ENCODE measurements at regions not wholly inside any gene's neighbourhood (a gene's known extent, or its start where the extent isn't known, plus 50 kb on each side); places are given as distances from the start of the nearest gene placed in this dataset.

GRCh38 chr4:123186731-123187130 is 209.9 kb upstream of the SPRY1 start:
- no peak overlapping the region for H3K4me3 ChIP-seq
- no peaks in the 10 kb centered on the region for H3K9me3 ChIP-seq
- H3K27ac ChIP-seq = no peak overlapping the region
- no peak for ATAC-seq
- TF ChIP-seq POLR2A (IDR thresholded peaks at IDR 0.05) = no peak
- TF ChIP-seq CTCF (IDR thresholded peaks at IDR 0.05) = no peak
- H3K4me1 ChIP-seq = no peaks in the 10 kb centered on the region
- no peaks in the 10 kb centered on the region for H3K36me3 ChIP-seq (replicated peaks in 1 of 2; ENCODE audit: insufficient read depth in 1 of 2, low read depth in 2 of 2)
- intact Hi-C loops (cut with DNase I) = no loop called here
- DNase-seq = no peak
- WGBS, 2 donors = 90 to 100% methylated on average over 1 of the region's 1 CpG
- no peaks in the 10 kb centered on the region for H3K27me3 ChIP-seq

GRCh38 chr4:123190176-123190575 is 206.4 kb upstream of the SPRY1 start:
- Histone ChIP-seq H3K4me1 (no peaks in the 10 kb centered on the region), H3K4me3 (no peak overlapping the region), H3K27me3 (no peaks in the 10 kb centered on the region), H3K36me3 (replicated peaks in 1 of 2; ENCODE audit: insufficient read depth in 1 of 2, low read depth in 2 of 2) (no peaks in the 10 kb centered on the region), H3K9me3 (no peaks in the 10 kb centered on the region), H3K27ac (no peak overlapping the region)
- TF ChIP-seq POLR2A (IDR thresholded peaks at IDR 0.05) (no peak), CTCF (IDR thresholded peaks at IDR 0.05) (no peak)
- 87 to 92% methylated on average over 5 of the region's 5 CpGs for WGBS, 2 donors
- ATAC-seq (no peak), DNase-seq (no peak)
- intact Hi-C loops (cut with DNase I) = no loop called here

- Histone ChIP-seq H3K27ac (no peak overlapping the region), H3K27me3 (no peaks in the 10 kb centered on the region), H3K4me3 (no peak overlapping the region), H3K4me1 (no peaks in the 10 kb centered on the region), H3K36me3 (replicated peaks in 1 of 2; ENCODE audit: insufficient read depth in 1 of 2, low read depth in 2 of 2) (no peaks in the 10 kb centered on the region), H3K9me3 (no peaks in the 10 kb centered on the region)
- TF ChIP-seq CTCF (IDR thresholded peaks at IDR 0.05) (no peak), POLR2A (IDR thresholded peaks at IDR 0.05) (no peak)
- DNase-seq (no peak), ATAC-seq (no peak)
- intact Hi-C loops (cut with DNase I) = no loop called here
- WGBS, 2 donors = 73 to 84% methylated on average over 2 of the region's 2 CpGs
Observed at GRCh38 chr4:123191728-123192127, 204.9 kb upstream of the SPRY1 start.

GRCh38 chr4:123193802-123194367 is 202.7 kb upstream of the SPRY1 start:
- Histone ChIP-seq H3K27ac (no peak overlapping the region), H3K4me1 (no peaks in the 10 kb centered on the region), H3K9me3 (no peaks in the 10 kb centered on the region), H3K36me3 (replicated peaks in 1 of 2; ENCODE audit: insufficient read depth in 1 of 2, low read depth in 2 of 2) (no peaks in the 10 kb centered on the region), H3K27me3 (no peaks in the 10 kb centered on the region), H3K4me3 (no peak overlapping the region)
- TF ChIP-seq CTCF (IDR thresholded peaks at IDR 0.05) (no peak), POLR2A (IDR thresholded peaks at IDR 0.05) (no peak)
- intact Hi-C loops (cut with DNase I) = no loop called here
- DNase-seq (no peak), ATAC-seq (no peak)
- WGBS, 2 donors = 88 to 90% methylated on average over 3 of the region's 3 CpGs

- WGBS, 2 donors = 77 to 90% methylated on average over 2 of the region's 2 CpGs
- no peaks in the 10 kb centered on the region for H3K9me3 ChIP-seq
- no peaks in the 10 kb centered on the region for H3K36me3 ChIP-seq (replicated peaks in 1 of 2; ENCODE audit: insufficient read depth in 1 of 2, low read depth in 2 of 2)
- ATAC-seq = no peak
- H3K27ac ChIP-seq = no peak overlapping the region
- no peak overlapping the region for H3K4me3 ChIP-seq
- no peaks in the 10 kb centered on the region for H3K4me1 ChIP-seq
- TF ChIP-seq CTCF (IDR thresholded peaks at IDR 0.05) = no peak
- TF ChIP-seq POLR2A (IDR thresholded peaks at IDR 0.05) = no peak
- DNase-seq = no peak
- intact Hi-C loops (cut with DNase I) = no loop called here
- no peaks in the 10 kb centered on the region for H3K27me3 ChIP-seq
Observed at GRCh38 chr4:123198706-123199105, 197.9 kb upstream of the SPRY1 start.
